SU-DHL-6 (cell line): ENCODE measurements at regions not wholly inside any gene's neighbourhood (a gene's known extent, or its start where the extent isn't known, plus 50 kb on each side); places are given as distances from the start of the nearest gene placed in this dataset.

ENCODE experiments used
- H2AFZ ChIP-seq: fragments of 200-600 bp; sonication (generic); 2 replicates; pipeline ENCODE4 v1.6.1; 2014; ENCODE audit warnings: low read depth, mild to moderate bottlenecking, moderate library complexity, mixed read lengths, antibody characterized with exemption, low read length; ENCODE audit not compliant: severe bottlenecking
- H3F3A ChIP-seq: fragments of 200-600 bp; shearing (Covaris generic); 2 replicates; pipeline ENCODE4 v1.6.0; 2016; ENCODE audit warnings: antibody characterized with exemption, mild to moderate bottlenecking; ENCODE audit not compliant: insufficient read depth
- H3K27ac ChIP-seq: fragments of 200-600 bp; sonication (generic); 2 replicates; pipeline ENCODE4 v1.5.1; 2016; ENCODE audit warnings: low read depth, mild to moderate bottlenecking, low read length, moderate library complexity, mixed read lengths
- H3K27me3 ChIP-seq: fragments of 200-600 bp; sonication (generic), shearing (Covaris generic); 2 replicates; pipeline ENCODE4 v1.6.0; 2014; ENCODE audit warnings: mild to moderate bottlenecking, low read length
- H3K36me3 ChIP-seq: fragments of 200-600 bp; sonication (generic); 2 replicates; pipeline ENCODE4 v1.6.1; 2014; ENCODE audit warnings: mild to moderate bottlenecking, low read length, mixed read lengths
- H3K4me2 ChIP-seq: fragments of 300-600, 200-600 bp; shearing (Covaris generic), sonication (generic); 2 replicates; pipeline ENCODE4 v1.6.0; 2014; ENCODE audit warnings: low read length, low read depth, mild to moderate bottlenecking; ENCODE audit not compliant: poor library complexity, severe bottlenecking
- H3K4me3 ChIP-seq: fragments of 200-600 bp; sonication (generic); 2 replicates; pipeline ENCODE4 v1.5.1; 2014; ENCODE audit warnings: antibody characterized with exemption, low read length, mild to moderate bottlenecking, mixed read lengths; ENCODE audit not compliant: insufficient read depth, poor library complexity, severe bottlenecking
- H3K79me2 ChIP-seq: fragments of 200-600 bp; sonication (generic); 2 replicates; pipeline ENCODE4 v1.6.1; 2014; ENCODE audit warnings: mild to moderate bottlenecking, low read length, moderate library complexity; ENCODE audit not compliant: insufficient read depth
- H3K9ac ChIP-seq: fragments of 200-600 bp; sonication (generic); 2 replicates; pipeline ENCODE4 v1.7.0; 2014; ENCODE audit warnings: mild to moderate bottlenecking, low read length
- H3K9me2 ChIP-seq: fragments of 200-600 bp; sonication (generic); replicated peaks from 2 replicates; pipeline ENCODE4 v1.6.1; 2014; ENCODE audit warnings: low read length; ENCODE audit not compliant: insufficient read depth
- H3K9me3 ChIP-seq: fragments of 200-600 bp; sonication (generic); 2 replicates; pipeline ENCODE4 v1.6.1; 2014; ENCODE audit warnings: low read length, mixed read lengths; ENCODE audit not compliant: insufficient read depth
- H4K20me1 ChIP-seq: fragments of 200-600 bp; sonication (generic); 2 replicates; pipeline ENCODE4 v1.6.1; 2014; ENCODE audit warnings: low read depth, mild to moderate bottlenecking, antibody characterized with exemption, low read length, moderate library complexity, mixed read lengths
- EZH2phosphoT487 ChIP-seq: fragments of 200-600 bp; sonication (generic), shearing (Covaris generic); conservative IDR thresholded peaks from 2 replicates; pipeline ENCODE4 v1.6.1; 2018; ENCODE audit warnings: mild to moderate bottlenecking, antibody characterized with exemption, low read length, moderate library complexity, mixed read lengths
- TF ChIP-seq, protein P1 (sequence below): fragments of 200-600 bp; sonication (generic); IDR thresholded peaks from one replicate; pipeline ENCODE4 v1.5.1; 2017; ENCODE audit warnings: antibody characterized with exemption, mild to moderate bottlenecking, low read length, moderate library complexity; ENCODE audit not compliant: insufficient read depth, poor library complexity, severe bottlenecking

DNA sequence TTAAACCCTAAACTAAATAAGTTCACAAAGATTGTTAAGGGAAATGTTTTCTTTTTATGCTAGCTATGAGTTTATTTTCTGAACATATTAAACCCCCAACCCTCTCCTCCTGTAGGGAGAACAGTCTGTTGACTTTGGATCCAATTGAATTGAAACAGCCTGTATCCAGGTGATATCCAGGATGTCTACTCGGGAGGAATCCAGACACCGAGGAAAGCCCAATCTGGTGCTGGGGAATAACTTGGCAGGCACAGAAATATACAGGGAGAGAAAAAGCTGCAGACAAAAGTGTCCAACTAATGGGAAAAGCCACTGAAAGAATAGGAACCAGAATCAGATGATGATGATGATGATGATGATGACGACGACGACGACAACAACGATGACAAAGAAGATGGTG lies 93.9 kb upstream of the API5 start:
- Histone ChIP-seq H3K36me3 (no peaks in the 10 kb centered on the region), H3K27me3 (no peaks in the 10 kb centered on the region), H3K9ac (no peak overlapping the region), H3K27ac (no peak overlapping the region), H2AFZ (no peak overlapping the region), H3K9me3 (no peaks in the 10 kb centered on the region), H3K79me2 (no peaks in the 10 kb centered on the region), H3K9me2 (no peaks in the 10 kb centered on the region), H3F3A (no peaks in the 10 kb centered on the region), H3K4me2 (no peak overlapping the region), H3K4me3 (no peak overlapping the region), H4K20me1 (no peaks in the 10 kb centered on the region)
- no peak for TF ChIP-seq EZH2phosphoT487
- TF ChIP-seq, protein P1, sequence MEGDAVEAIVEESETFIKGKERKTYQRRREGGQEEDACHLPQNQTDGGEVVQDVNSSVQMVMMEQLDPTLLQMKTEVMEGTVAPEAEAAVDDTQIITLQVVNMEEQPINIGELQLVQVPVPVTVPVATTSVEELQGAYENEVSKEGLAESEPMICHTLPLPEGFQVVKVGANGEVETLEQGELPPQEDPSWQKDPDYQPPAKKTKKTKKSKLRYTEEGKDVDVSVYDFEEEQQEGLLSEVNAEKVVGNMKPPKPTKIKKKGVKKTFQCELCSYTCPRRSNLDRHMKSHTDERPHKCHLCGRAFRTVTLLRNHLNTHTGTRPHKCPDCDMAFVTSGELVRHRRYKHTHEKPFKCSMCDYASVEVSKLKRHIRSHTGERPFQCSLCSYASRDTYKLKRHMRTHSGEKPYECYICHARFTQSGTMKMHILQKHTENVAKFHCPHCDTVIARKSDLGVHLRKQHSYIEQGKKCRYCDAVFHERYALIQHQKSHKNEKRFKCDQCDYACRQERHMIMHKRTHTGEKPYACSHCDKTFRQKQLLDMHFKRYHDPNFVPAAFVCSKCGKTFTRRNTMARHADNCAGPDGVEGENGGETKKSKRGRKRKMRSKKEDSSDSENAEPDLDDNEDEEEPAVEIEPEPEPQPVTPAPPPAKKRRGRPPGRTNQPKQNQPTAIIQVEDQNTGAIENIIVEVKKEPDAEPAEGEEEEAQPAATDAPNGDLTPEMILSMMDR = no peak

- H3K4me3 ChIP-seq = no peak overlapping the region
- no peak overlapping the region for H3K4me2 ChIP-seq
- H3K79me2 ChIP-seq = no peaks in the 10 kb centered on the region
- H3K36me3 ChIP-seq = no peaks in the 10 kb centered on the region
- H3F3A ChIP-seq = no peaks in the 10 kb centered on the region
- H3K27me3 ChIP-seq = no peaks in the 10 kb centered on the region
- no peak overlapping the region for H2AFZ ChIP-seq
- H3K9me3 ChIP-seq = no peaks in the 10 kb centered on the region
- H3K27ac ChIP-seq = no peak overlapping the region
- no peaks in the 10 kb centered on the region for H4K20me1 ChIP-seq
- H3K9me2 ChIP-seq = no peaks in the 10 kb centered on the region
- no peak for TF ChIP-seq EZH2phosphoT487
- TF ChIP-seq, protein P1 = no peak
- no peak overlapping the region for H3K9ac ChIP-seq
Observed at GRCh38 chr11:43222215-43222614, 89.6 kb upstream of the API5 start.

- no peak overlapping the region for H3K4me2 ChIP-seq
- no peak overlapping the region for H3K9ac ChIP-seq
- no peak for TF ChIP-seq EZH2phosphoT487
- TF ChIP-seq, protein P1 = no peak
- H3K9me3 ChIP-seq = no peaks in the 10 kb centered on the region
- H2AFZ ChIP-seq = no peak overlapping the region
- H3K9me2 ChIP-seq = no peaks in the 10 kb centered on the region
- no peaks in the 10 kb centered on the region for H3K36me3 ChIP-seq
- no peaks in the 10 kb centered on the region for H3K79me2 ChIP-seq
- H4K20me1 ChIP-seq = no peaks in the 10 kb centered on the region
- no peak overlapping the region for H3K27ac ChIP-seq
- no peaks in the 10 kb centered on the region for H3F3A ChIP-seq
- no peak overlapping the region for H3K4me3 ChIP-seq
- H3K27me3 ChIP-seq = no peaks in the 10 kb centered on the region
Observed at GRCh38 chr11:43223026-43223425, 88.8 kb upstream of the API5 start.

GRCh38 chr11:43234881-43235280 lies 76.9 kb upstream of the API5 start:
- Histone ChIP-seq H3K9me2 (no peaks in the 10 kb centered on the region), H3K9me3 (no peaks in the 10 kb centered on the region), H3K27ac (no peak overlapping the region), H2AFZ (no peak overlapping the region), H4K20me1 (no peaks in the 10 kb centered on the region), H3K4me2 (no peak overlapping the region), H3F3A (no peaks in the 10 kb centered on the region), H3K36me3 (no peaks in the 10 kb centered on the region), H3K27me3 (no peaks in the 10 kb centered on the region), H3K9ac (no peak overlapping the region), H3K4me3 (no peak overlapping the region), H3K79me2 (no peaks in the 10 kb centered on the region)
- no peak for TF ChIP-seq EZH2phosphoT487
- TF ChIP-seq, protein P1 = no peak
